Stimulated activated memory B cell treated with anti-CD40 and anti-IgM and Interleukin-4, amounts not matched to agents 10 μg/mL and 1 μg/mL and 100 μg/mL, for 72 hours (primary cell): ENCODE measurements at regions not wholly inside any gene's neighbourhood (a gene's known extent, or its start where the extent isn't known, plus 50 kb on each side); places are given as distances from the start of the nearest gene placed in this dataset.

Experiments used
- ATAC-seq: fragments of 150-1000 bp; cut with Tn5 transposase; 2 replicates; pipeline ENCODE4 v1.10.0; 2021
- H3K27ac Mint-ChIP-seq: one replicate; pipeline ENCODE4 v1.8.0; 2022; ENCODE audit warnings: mild to moderate bottlenecking, mixed read lengths
- H3K27me3 Mint-ChIP-seq: one replicate; pipeline ENCODE4 v1.8.0; 2022; ENCODE audit warnings: mixed read lengths
- H3K36me3 Mint-ChIP-seq: one replicate; pipeline ENCODE4 v1.8.0; 2022; ENCODE audit warnings: mixed read lengths
- H3K4me1 Mint-ChIP-seq: one replicate; pipeline ENCODE4 v1.8.0; 2022; ENCODE audit warnings: mixed read lengths
- H3K4me3 Mint-ChIP-seq: one replicate; pipeline ENCODE4 v1.8.0; 2022; ENCODE audit warnings: mild to moderate bottlenecking, moderate library complexity, mixed read lengths
- H3K9me3 Mint-ChIP-seq: one replicate; pipeline ENCODE4 v1.8.0; 2022; ENCODE audit warnings: mixed read lengths

GRCh38 chr2:118290411-118291250, 202.4 kb downstream of the INSIG2 start:
- Mint-ChIP-seq H3K27ac (no peak overlapping the region), H3K9me3 (no peaks in the 10 kb centered on the region), H3K4me3 (no peak overlapping the region), H3K27me3 (peaks cover 13% of the 10 kb centered on the region), H3K36me3 (no peaks in the 10 kb centered on the region), H3K4me1 (no peaks in the 10 kb centered on the region)
- ATAC-seq: no peak

DNA sequence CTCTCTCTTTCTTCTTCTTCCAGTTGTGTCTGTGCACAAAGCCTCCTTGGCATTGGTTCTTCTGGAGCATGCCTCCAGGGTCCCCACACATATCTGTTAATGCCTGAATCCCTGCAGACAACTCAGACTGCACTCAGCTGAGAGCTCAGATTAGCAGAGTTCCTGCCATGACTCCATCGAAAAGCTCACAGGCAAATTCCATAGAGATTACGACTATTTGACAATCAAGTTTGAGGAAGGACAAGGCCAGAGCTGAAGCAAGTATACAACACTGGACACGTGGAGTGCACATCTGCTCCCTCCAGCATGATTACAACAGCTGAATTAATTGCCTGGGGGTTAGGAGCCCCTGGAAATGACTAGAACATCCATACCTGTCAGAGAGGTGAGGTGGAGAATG, 190.7 kb downstream of the INSIG2 start:
- Mint-ChIP-seq H3K4me3 (no peak overlapping the region), H3K4me1 (no peaks in the 10 kb centered on the region), H3K36me3 (no peaks in the 10 kb centered on the region), H3K9me3 (no peaks in the 10 kb centered on the region), H3K27me3 (peaks cover 47% of the 10 kb centered on the region), H3K27ac (no peak overlapping the region)
- ATAC-seq: no peak

DNA sequence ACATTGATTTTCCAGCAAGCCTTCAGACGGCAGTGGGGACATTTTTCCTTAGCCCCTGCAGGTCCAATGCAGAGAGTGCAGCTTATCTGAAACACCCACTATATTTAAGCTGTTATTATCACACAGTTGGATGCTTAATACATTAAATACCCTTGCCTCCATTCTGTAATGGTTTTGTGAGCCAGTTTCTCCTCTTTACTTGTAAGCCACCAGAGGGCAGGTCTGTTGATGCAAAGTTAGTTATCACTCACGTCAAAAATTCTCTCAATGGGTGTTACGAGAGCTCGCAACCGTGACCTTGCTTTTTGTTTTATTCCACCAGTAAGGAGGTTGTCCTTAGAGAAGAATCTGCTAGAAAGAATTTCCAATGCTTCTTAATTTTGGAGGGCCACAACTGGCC, 189.8 kb downstream of the INSIG2 start:
- Mint-ChIP-seq H3K9me3 (no peaks in the 10 kb centered on the region), H3K4me3 (no peak overlapping the region), H3K4me1 (no peaks in the 10 kb centered on the region), H3K27ac (no peak overlapping the region), H3K27me3 (peaks cover 47% of the 10 kb centered on the region), H3K36me3 (no peaks in the 10 kb centered on the region)
- ATAC-seq: no peak

DNA sequence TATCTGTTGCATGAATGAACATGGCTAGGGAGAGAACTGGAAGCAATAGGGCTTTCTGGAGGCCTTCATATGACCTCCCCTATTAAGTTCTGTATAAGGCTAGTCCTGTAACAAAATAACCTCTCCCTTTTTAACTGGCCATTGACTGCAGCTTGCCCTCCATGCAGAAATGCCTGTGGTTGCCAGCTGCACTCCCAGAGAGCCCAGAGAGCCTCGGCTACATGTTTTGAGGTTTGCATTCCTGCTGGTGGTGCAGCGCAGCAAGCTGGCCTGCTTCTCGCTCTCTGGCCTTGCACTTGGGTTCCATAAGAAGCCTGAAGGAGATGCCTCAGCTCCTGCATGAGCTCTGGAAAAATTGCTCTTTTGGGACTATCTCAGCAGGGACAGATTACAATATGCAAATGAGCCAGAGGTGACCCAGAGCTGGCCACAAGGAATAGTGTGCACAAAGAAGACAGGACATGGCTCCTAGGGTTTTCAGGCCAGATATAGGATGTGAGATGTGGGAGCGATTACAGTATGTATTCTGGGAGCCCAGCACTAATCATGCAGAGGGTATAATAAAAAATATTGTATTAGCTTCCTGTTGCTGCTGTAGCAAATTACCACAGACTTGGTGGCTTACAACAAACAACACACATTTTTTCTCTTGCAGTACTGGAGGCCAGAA, 186.7 kb downstream of the INSIG2 start:
- H3K36me3 Mint-ChIP-seq: no peaks in the 10 kb centered on the region
- no peaks in the 10 kb centered on the region for H3K4me1 Mint-ChIP-seq
- H3K9me3 Mint-ChIP-seq: no peaks in the 10 kb centered on the region
- no peak overlapping the region for H3K4me3 Mint-ChIP-seq
- H3K27ac Mint-ChIP-seq: no peak overlapping the region
- H3K27me3 Mint-ChIP-seq: peaks cover 35% of the 10 kb centered on the region
- no peak for ATAC-seq

GRCh38 chr2:118272391-118272790, 184.1 kb downstream of the INSIG2 start:
- Mint-ChIP-seq H3K4me1 (no peaks in the 10 kb centered on the region), H3K9me3 (no peaks in the 10 kb centered on the region)

DNA sequence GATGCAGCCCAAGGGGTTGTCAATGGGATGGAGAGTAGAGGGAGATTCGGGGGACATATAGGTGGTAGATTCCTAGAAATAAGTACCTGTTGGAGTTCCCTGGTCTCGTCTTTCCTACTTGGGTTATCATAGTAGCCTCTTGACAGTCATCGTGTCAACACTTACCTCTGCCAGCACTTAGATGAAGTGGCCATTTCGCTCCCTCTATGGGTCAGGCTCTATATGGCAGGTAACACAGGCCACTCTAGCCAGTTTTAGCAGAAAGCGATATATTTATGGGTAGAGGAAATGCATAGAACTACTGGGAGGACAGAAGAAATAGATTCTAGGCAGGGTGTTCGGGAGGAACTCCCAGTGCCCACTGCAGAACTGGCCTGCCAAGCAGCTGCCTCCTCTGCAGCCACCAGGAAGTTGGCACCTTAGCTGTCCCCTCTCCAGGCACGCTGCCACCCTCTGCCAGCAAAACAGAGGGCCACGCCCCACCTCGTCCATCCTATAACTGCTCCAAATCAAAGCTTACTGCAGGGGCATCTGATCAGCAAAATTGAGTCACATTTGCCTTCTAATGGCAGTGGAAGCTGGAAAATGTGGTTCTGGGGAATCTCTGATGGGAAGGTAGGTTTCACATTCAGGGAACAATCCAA, 181.3 kb downstream of the INSIG2 start:
- peaks cover 10% of the 10 kb centered on the region for H3K27me3 Mint-ChIP-seq
- H3K27ac Mint-ChIP-seq: no peak overlapping the region
- H3K9me3 Mint-ChIP-seq: no peaks in the 10 kb centered on the region
- H3K4me1 Mint-ChIP-seq: no peaks in the 10 kb centered on the region
- ATAC-seq: no peak
- no peak overlapping the region for H3K4me3 Mint-ChIP-seq
- H3K36me3 Mint-ChIP-seq: no peaks in the 10 kb centered on the region

More at GRCh38 chr2:118272391-118272790, 184.1 kb downstream of the INSIG2 start:
- no peak for ATAC-seq
- Mint-ChIP-seq H3K4me3 (no peak overlapping the region), H3K27me3 (peaks cover 27% of the 10 kb centered on the region), H3K36me3 (no peaks in the 10 kb centered on the region), H3K27ac (no peak overlapping the region)

- ATAC-seq: no peak
- peaks cover 10% of the 10 kb centered on the region for H3K27me3 Mint-ChIP-seq
- no peaks in the 10 kb centered on the region for H3K4me1 Mint-ChIP-seq
- no peak overlapping the region for H3K4me3 Mint-ChIP-seq
- no peaks in the 10 kb centered on the region for H3K36me3 Mint-ChIP-seq
- H3K27ac Mint-ChIP-seq: no peak overlapping the region
- no peaks in the 10 kb centered on the region for H3K9me3 Mint-ChIP-seq
These were observed 180.0 kb downstream of the INSIG2 start for GRCh38 chr2:118268268-118268667.

DNA sequence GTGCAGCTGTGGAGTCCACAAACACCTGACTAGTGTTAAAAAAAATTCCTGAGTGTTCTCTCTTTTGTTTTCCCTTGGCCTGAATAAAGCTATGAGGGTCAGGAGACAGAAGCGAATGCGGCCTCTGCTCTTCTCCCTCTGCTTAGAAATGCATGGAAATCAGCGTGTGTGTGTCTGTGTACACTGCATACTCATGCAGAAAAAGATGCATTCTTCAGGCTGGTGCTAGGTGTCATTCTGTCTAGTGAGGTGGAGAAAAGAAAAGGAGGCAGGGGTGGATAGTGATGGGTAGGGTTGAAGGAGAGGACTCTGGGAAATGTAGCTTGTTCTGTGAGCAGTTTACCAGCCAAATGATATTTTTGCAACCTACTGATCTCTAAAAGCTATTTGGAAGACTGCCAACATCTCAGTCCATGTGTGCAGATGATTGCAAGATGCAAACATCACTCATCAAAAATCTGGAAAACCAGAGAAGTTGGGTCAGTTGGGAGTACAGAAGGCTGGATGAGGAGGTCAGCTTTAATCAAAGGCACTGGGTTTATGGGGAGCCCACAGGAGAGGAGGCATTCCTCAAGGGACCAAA, 177.7 kb downstream of the INSIG2 start:
- peaks cover 16% of the 10 kb centered on the region for H3K27me3 Mint-ChIP-seq
- no peak for ATAC-seq
- H3K9me3 Mint-ChIP-seq: no peaks in the 10 kb centered on the region
- H3K36me3 Mint-ChIP-seq: no peaks in the 10 kb centered on the region
- H3K27ac Mint-ChIP-seq: no peak overlapping the region
- H3K4me3 Mint-ChIP-seq: no peak overlapping the region
- H3K4me1 Mint-ChIP-seq: no peaks in the 10 kb centered on the region

DNA sequence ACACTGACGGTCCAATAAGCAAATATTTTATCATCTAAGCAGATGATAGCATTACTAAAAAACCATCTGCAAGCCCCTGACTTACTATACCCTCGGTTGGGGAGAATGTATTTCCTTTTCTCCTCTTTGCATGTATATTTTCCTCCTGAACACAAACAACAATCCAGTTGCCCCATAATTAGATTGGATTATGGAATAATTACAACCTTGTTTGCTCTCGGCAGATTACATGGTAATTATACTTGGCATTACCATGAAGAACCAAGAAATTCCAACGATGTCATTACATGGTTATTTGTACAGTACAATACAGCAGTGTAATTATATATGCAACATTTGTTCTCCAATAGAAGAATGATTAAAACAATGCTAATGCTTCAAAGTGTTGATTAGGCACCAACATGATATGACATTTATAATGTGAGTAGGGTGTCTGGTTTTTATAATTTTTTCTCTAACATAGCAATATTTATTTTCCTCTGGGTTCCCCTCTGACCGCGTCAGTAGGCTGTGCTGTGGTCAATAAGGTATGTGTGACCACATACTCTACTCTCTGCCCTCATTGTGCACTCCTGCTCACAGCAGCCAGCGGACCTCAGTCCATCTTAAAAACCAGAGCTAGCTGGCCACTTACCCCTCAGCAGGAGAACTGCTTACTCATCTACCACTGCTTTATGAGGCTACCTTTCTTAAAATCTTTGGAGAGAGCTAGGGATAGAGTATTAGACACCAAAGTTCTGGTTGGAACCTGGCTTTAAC, 176.1 kb downstream of the INSIG2 start:
- no peaks in the 10 kb centered on the region for H3K36me3 Mint-ChIP-seq
- H3K9me3 Mint-ChIP-seq: no peaks in the 10 kb centered on the region
- no peak for ATAC-seq
- H3K4me3 Mint-ChIP-seq: no peak overlapping the region
- no peaks in the 10 kb centered on the region for H3K4me1 Mint-ChIP-seq
- H3K27ac Mint-ChIP-seq: no peak overlapping the region
- H3K27me3 Mint-ChIP-seq: peaks cover 16% of the 10 kb centered on the region

DNA sequence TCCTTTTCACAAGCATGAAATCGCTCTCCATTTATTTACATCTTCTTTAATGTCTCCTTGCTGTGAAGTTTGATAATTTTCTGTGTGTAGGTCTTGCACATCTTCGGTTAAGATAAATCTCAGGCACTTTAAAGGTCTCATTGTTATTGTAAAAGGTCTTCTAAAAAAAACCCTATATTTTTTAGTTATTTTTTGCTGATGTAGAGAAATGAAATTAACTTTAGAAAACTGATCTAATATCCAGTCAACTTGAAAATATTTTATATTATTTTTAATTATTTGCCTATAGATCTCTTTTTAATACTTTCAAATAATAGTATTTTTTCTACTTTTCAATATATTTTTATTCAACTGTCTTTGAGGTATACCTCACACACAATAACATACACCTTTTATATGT, 169.4 kb downstream of the INSIG2 start:
- no peak overlapping the region for H3K4me3 Mint-ChIP-seq
- no peaks in the 10 kb centered on the region for H3K4me1 Mint-ChIP-seq
- no peaks in the 10 kb centered on the region for H3K36me3 Mint-ChIP-seq
- peaks cover 28% of the 10 kb centered on the region for H3K27me3 Mint-ChIP-seq
- no peak for ATAC-seq
- no peaks in the 10 kb centered on the region for H3K9me3 Mint-ChIP-seq
- no peak overlapping the region for H3K27ac Mint-ChIP-seq

- no peaks in the 10 kb centered on the region for H3K4me1 Mint-ChIP-seq
- peaks cover 22% of the 10 kb centered on the region for H3K27me3 Mint-ChIP-seq
- no peaks in the 10 kb centered on the region for H3K9me3 Mint-ChIP-seq
- no peak for ATAC-seq
- no peak overlapping the region for H3K27ac Mint-ChIP-seq
- no peaks in the 10 kb centered on the region for H3K36me3 Mint-ChIP-seq
- no peak overlapping the region for H3K4me3 Mint-ChIP-seq
These were observed 167.6 kb downstream of the INSIG2 start for GRCh38 chr2:118255771-118256372.

GRCh38 chr2:118255301-118255700, 167.0 kb downstream of the INSIG2 start:
- Mint-ChIP-seq H3K4me3 (no peak overlapping the region), H3K4me1 (no peaks in the 10 kb centered on the region), H3K9me3 (no peaks in the 10 kb centered on the region), H3K27ac (no peak overlapping the region), H3K27me3 (peaks cover 25% of the 10 kb centered on the region), H3K36me3 (no peaks in the 10 kb centered on the region)
- no peak for ATAC-seq

DNA sequence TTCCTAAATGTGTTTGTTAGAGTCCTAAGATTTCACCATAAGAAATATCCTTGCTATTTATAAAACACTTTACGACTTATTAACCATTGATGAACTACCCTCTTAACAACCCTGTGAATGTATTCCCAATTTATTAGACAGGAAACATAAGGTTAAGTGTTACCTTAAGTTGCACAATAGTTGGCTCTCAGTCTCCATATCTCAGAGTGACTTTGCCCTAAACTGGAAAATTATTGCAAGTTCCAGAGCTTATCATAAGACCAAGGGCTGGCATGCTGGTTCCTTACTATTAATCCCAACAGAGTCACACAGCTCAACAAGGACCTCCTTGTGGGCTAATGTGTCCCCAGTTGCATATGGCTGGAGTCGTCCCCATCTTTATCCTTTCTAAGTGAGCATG, 165.8 kb downstream of the INSIG2 start:
- Mint-ChIP-seq H3K4me1 (peaks cover 6% of the 10 kb centered on the region), H3K9me3 (no peaks in the 10 kb centered on the region), H3K4me3 (no peak overlapping the region), H3K27ac (no peak overlapping the region), H3K27me3 (peaks cover 36% of the 10 kb centered on the region), H3K36me3 (no peaks in the 10 kb centered on the region)
- ATAC-seq: no peak

- peaks cover 6% of the 10 kb centered on the region for H3K4me1 Mint-ChIP-seq
- ATAC-seq: no peak
- H3K4me3 Mint-ChIP-seq: no peak overlapping the region
- no peaks in the 10 kb centered on the region for H3K36me3 Mint-ChIP-seq
- no peak overlapping the region for H3K27ac Mint-ChIP-seq
- H3K9me3 Mint-ChIP-seq: no peaks in the 10 kb centered on the region
- peaks cover 26% of the 10 kb centered on the region for H3K27me3 Mint-ChIP-seq
These were observed 163.2 kb downstream of the INSIG2 start for GRCh38 chr2:118251427-118251826.
